Peyer's patch (tissue), 4 donors: ENCODE measurements at regions not wholly inside any gene's neighbourhood (a gene's known extent, or its start where the extent isn't known, plus 50 kb on each side); places are given as distances from the start of the nearest gene placed in this dataset.

Experiments used
- POLR2A ChIP-seq, 2 donors: fragments of 450-650 bp; IDR thresholded peaks; one replicate each; pipeline ENCODE4 v1.5.1; 2017; ENCODE audit warnings: antibody characterized with exemption in 2 of 2, mild to moderate bottlenecking in 2 of 2, moderate library complexity in 2 of 2
- TF ChIP-seq, protein P1 (sequence below), 6 experiments: fragments of 450-650 bp in 4 of 6; fragments of 200-600 bp in 2 of 6; sonication (generic) in 1 of 6; IDR thresholded peaks; one replicate each; pipeline ENCODE4 v1.5.1; 2017 to 2019; ENCODE audit warnings: antibody characterized with exemption in 6 of 6, mild to moderate bottlenecking in 3 of 6, moderate library complexity in 1 of 6

DNA sequence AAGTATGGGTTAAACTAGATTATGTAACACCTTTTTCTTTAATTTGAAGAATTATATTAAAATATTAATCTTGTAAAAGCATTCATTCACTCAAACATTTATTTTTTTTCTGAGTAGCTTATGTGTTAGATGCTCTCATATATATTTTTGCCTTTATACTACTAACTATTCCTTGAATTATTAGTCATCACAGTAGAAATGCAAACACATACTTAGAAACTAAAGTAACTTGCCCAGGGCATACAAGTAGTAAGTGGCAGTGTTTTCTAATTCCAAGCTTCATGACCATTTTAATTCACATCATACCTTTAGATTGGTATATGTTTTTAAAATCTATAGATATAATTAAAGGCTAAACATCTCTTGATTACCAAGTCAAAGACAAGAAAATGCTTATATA lies 1271.0 kb downstream of the BRINP3 start:
- TF ChIP-seq, protein P1, sequence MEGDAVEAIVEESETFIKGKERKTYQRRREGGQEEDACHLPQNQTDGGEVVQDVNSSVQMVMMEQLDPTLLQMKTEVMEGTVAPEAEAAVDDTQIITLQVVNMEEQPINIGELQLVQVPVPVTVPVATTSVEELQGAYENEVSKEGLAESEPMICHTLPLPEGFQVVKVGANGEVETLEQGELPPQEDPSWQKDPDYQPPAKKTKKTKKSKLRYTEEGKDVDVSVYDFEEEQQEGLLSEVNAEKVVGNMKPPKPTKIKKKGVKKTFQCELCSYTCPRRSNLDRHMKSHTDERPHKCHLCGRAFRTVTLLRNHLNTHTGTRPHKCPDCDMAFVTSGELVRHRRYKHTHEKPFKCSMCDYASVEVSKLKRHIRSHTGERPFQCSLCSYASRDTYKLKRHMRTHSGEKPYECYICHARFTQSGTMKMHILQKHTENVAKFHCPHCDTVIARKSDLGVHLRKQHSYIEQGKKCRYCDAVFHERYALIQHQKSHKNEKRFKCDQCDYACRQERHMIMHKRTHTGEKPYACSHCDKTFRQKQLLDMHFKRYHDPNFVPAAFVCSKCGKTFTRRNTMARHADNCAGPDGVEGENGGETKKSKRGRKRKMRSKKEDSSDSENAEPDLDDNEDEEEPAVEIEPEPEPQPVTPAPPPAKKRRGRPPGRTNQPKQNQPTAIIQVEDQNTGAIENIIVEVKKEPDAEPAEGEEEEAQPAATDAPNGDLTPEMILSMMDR (IDR thresholded peaks at IDR 0.05) = no peak
- no peak for TF ChIP-seq POLR2A (IDR thresholded peaks at IDR 0.05)
